ENCODE measurements at regions not wholly inside any gene's neighbourhood (a gene's known extent, or its start where the extent isn't known, plus 50 kb on each side); places are given as distances from the start of the nearest gene placed in this dataset.

GRCh38 chr6:139680819-139681218, 306.4 kb upstream of the CITED2 start:
- no peaks in the 10 kb centered on the region for H3K27me3 ChIP-seq (ENCODE audit: insufficient read depth, low read length)
- H4K20me1 ChIP-seq (ENCODE audit: insufficient read depth, low read length) = no peaks in the 10 kb centered on the region
- no peak overlapping the region for H3K4me3 ChIP-seq (ENCODE audit: insufficient read depth, low read length)
- H3K27ac ChIP-seq (ENCODE audit: low read depth, low read length) = no peak overlapping the region
- H2AFZ ChIP-seq (ENCODE audit: low read length) = no peak overlapping the region
- H3K4me1 ChIP-seq (ENCODE audit: insufficient read depth, low read length) = no peaks in the 10 kb centered on the region
- TF ChIP-seq, protein P1, sequence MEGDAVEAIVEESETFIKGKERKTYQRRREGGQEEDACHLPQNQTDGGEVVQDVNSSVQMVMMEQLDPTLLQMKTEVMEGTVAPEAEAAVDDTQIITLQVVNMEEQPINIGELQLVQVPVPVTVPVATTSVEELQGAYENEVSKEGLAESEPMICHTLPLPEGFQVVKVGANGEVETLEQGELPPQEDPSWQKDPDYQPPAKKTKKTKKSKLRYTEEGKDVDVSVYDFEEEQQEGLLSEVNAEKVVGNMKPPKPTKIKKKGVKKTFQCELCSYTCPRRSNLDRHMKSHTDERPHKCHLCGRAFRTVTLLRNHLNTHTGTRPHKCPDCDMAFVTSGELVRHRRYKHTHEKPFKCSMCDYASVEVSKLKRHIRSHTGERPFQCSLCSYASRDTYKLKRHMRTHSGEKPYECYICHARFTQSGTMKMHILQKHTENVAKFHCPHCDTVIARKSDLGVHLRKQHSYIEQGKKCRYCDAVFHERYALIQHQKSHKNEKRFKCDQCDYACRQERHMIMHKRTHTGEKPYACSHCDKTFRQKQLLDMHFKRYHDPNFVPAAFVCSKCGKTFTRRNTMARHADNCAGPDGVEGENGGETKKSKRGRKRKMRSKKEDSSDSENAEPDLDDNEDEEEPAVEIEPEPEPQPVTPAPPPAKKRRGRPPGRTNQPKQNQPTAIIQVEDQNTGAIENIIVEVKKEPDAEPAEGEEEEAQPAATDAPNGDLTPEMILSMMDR (IDR thresholded peaks at IDR 0.05; ENCODE audit: extremely low read depth, low read depth, low read length) = no peak
- no peaks in the 10 kb centered on the region for H3K9me3 ChIP-seq (ENCODE audit: low read depth, low read length)
- H3K4me2 ChIP-seq (ENCODE audit: insufficient read depth, low read length) = no peak overlapping the region
- no peak for DNase-seq (ENCODE audit: insufficient read length, low spot score, missing footprints)
- H3K79me2 ChIP-seq (ENCODE audit: insufficient read depth, low read length) = no peaks in the 10 kb centered on the region
- no peaks in the 10 kb centered on the region for H3K36me3 ChIP-seq (ENCODE audit: insufficient read depth, low read length)

DNA sequence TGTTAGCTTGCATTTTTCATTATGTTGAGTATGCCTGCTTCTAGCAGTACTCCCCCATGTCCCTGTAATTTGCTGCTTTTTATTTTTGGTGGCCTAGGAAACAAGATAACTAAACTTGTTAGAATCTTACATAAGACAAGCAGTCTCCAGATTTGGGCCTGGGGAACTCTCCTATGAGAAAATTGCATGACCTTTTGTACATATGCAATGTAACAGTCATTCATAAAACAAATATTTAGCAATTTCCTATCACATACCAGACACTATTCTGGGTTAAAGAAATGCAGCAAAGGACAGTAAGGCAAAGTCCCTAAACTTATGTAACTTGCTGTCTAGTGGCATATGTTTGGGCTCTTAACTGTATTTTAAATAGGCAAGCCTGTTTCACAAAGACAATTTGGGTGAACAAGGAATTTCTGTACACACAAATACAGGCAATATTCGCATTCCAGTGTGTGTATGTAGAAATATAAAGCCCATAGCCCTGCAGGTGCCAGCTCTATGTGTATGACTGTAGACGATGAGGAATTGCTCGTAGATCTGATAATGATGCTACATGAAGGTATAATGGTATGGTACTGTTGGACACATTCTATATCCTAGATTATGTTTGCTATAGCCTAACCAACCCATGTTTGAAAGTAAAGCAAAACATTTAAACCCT, 305.2 kb upstream of the CITED2 start:
- H3K36me3 ChIP-seq (ENCODE audit: insufficient read depth, low read length) = no peaks in the 10 kb centered on the region
- no peak overlapping the region for H3K27ac ChIP-seq (ENCODE audit: low read depth, low read length)
- no peaks in the 10 kb centered on the region for H3K27me3 ChIP-seq (ENCODE audit: insufficient read depth, low read length)
- no peak overlapping the region for H3K4me2 ChIP-seq (ENCODE audit: insufficient read depth, low read length)
- H3K9me3 ChIP-seq (ENCODE audit: low read depth, low read length) = no peaks in the 10 kb centered on the region
- H4K20me1 ChIP-seq (ENCODE audit: insufficient read depth, low read length) = no peaks in the 10 kb centered on the region
- TF ChIP-seq, protein P1 (IDR thresholded peaks at IDR 0.05; ENCODE audit: extremely low read depth, low read depth, low read length) = no peak
- no peak overlapping the region for H3K4me3 ChIP-seq (ENCODE audit: insufficient read depth, low read length)
- no peaks in the 10 kb centered on the region for H3K4me1 ChIP-seq (ENCODE audit: insufficient read depth, low read length)
- H2AFZ ChIP-seq (ENCODE audit: low read length) = no peak overlapping the region
- no peak for DNase-seq (ENCODE audit: insufficient read length, low spot score, missing footprints)
- no peaks in the 10 kb centered on the region for H3K79me2 ChIP-seq (ENCODE audit: insufficient read depth, low read length)

- no peak overlapping the region for H3K4me2 ChIP-seq (ENCODE audit: insufficient read depth, low read length)
- TF ChIP-seq, protein P1 (IDR thresholded peaks at IDR 0.05; ENCODE audit: extremely low read depth, low read depth, low read length) = no peak
- H3K27ac ChIP-seq (ENCODE audit: low read depth, low read length) = no peak overlapping the region
- H3K79me2 ChIP-seq (ENCODE audit: insufficient read depth, low read length) = no peaks in the 10 kb centered on the region
- H3K4me1 ChIP-seq (ENCODE audit: insufficient read depth, low read length) = no peaks in the 10 kb centered on the region
- H2AFZ ChIP-seq (ENCODE audit: low read length) = no peak overlapping the region
- DNase-seq (ENCODE audit: insufficient read length, low spot score, missing footprints) = no peak
- no peaks in the 10 kb centered on the region for H3K9me3 ChIP-seq (ENCODE audit: low read depth, low read length)
- no peaks in the 10 kb centered on the region for H3K27me3 ChIP-seq (ENCODE audit: insufficient read depth, low read length)
- no peaks in the 10 kb centered on the region for H3K36me3 ChIP-seq (ENCODE audit: insufficient read depth, low read length)
- no peaks in the 10 kb centered on the region for H4K20me1 ChIP-seq (ENCODE audit: insufficient read depth, low read length)
- no peak overlapping the region for H3K4me3 ChIP-seq (ENCODE audit: insufficient read depth, low read length)
These were observed 302.3 kb upstream of the CITED2 start for GRCh38 chr6:139676718-139677117.

DNA sequence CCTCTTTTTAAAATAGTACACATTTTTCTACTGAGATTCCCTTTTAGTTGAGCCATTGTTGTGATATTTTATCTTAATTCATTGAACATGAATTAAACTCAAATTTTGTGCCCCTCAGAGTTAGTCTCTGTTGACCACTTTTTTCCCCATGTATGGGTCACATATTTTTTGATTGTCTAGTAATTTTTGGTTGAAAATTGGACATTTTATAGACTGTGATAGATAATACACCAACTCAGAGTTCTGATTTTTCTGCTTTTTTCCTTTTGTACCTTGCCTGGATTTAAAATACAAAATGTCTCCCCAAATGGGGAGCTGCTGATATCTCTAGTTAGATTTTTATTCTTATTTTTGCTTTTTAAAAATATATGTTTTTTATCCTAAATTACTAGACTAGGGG, 291.8 kb upstream of the CITED2 start:
- Histone ChIP-seq H3K4me2 (ENCODE audit: insufficient read depth, low read length) (no peak overlapping the region), H3K9me3 (ENCODE audit: low read depth, low read length) (no peaks in the 10 kb centered on the region)

More for the DNA sequence above, 291.8 kb upstream of the CITED2 start:
- TF ChIP-seq, protein P1 (IDR thresholded peaks at IDR 0.05; ENCODE audit: extremely low read depth, low read depth, low read length) = no peak
- no peaks in the 10 kb centered on the region for H4K20me1 ChIP-seq (ENCODE audit: insufficient read depth, low read length)
- no peak overlapping the region for H3K4me3 ChIP-seq (ENCODE audit: insufficient read depth, low read length)
- no peak overlapping the region for H2AFZ ChIP-seq (ENCODE audit: low read length)
- H3K36me3 ChIP-seq (ENCODE audit: insufficient read depth, low read length) = no peaks in the 10 kb centered on the region
- no peaks in the 10 kb centered on the region for H3K4me1 ChIP-seq (ENCODE audit: insufficient read depth, low read length)
- H3K27ac ChIP-seq (ENCODE audit: low read depth, low read length) = no peak overlapping the region
- H3K79me2 ChIP-seq (ENCODE audit: insufficient read depth, low read length) = no peaks in the 10 kb centered on the region
- no peaks in the 10 kb centered on the region for H3K27me3 ChIP-seq (ENCODE audit: insufficient read depth, low read length)
- DNase-seq (ENCODE audit: insufficient read length, low spot score, missing footprints) = no peak
